GM19238 (cell line): ENCODE measurements at regions not wholly inside any gene's neighbourhood (a gene's known extent, or its start where the extent isn't known, plus 50 kb on each side); places are given as distances from the start of the nearest gene placed in this dataset.

Experiments used
- DNase-seq: peaks from one replicate; pipeline ENCODE4 v3.0.0; 2011; ENCODE audit warnings: low spot score; ENCODE audit not compliant: insufficient read length

GRCh38 chr1:82598812-82599211, 798.1 kb downstream of the ADGRL2 start:
- DNase-seq = no peak

GRCh38 chr1:82598337-82598736, 797.6 kb downstream of the ADGRL2 start:
- DNase-seq = no peak

DNA sequence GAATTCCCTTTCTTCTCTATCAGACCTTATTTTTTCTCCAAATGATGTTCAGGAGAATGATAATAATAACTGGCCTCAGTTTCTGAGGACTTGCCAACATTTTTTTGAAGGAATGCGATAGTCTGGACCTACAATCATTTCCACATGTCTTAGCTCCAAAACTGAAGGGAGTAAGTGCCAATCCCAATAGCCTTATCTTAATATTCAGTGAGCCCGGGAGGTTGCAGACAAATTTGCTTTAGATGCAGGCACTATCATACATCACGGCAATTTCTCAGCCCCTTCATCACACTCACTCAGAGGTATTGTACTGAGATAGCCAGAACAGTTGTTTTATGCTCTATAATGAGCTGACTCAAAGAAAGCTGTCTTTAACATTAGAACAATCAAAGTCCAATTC, 796.9 kb downstream of the ADGRL2 start:
- DNase-seq = no peak

DNA sequence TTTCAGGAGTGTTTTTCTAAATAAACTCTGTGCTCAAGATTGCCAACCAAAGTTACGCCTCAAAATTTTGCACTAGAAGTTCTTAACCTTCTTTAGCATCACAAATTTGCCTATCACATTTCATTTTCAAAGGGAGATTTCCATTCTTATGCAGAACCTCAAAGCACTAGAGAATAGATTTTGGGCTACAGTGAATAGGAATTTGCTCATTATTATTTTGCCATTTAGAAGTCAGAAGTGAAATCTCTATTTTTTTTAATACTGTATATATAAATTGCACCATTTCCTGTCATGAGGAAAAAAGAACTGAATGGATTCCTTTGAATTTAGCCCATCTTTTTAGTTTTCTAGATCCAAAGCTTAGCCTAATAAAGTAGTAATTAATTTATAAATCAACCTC, 796.4 kb downstream of the ADGRL2 start:
- DNase-seq = no peak

DNA sequence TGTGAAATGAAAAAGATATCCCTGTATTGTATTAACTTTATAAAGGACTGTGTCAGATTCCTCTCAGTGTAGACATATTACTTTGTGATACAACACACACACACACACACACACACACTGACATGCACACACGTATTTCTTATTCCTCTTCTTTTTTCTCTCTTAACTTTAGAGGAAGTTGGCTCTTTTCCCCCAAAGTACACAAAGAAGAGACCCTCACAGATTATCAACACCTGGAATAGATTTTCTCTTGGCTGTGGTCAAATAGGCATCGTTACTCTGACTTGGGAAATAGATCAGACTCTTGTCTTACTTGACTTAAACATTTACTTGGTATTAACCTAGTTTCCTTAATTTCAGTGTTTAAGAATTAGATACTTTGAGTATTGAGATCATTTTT, 792.8 kb downstream of the ADGRL2 start:
- no peak for DNase-seq

DNA sequence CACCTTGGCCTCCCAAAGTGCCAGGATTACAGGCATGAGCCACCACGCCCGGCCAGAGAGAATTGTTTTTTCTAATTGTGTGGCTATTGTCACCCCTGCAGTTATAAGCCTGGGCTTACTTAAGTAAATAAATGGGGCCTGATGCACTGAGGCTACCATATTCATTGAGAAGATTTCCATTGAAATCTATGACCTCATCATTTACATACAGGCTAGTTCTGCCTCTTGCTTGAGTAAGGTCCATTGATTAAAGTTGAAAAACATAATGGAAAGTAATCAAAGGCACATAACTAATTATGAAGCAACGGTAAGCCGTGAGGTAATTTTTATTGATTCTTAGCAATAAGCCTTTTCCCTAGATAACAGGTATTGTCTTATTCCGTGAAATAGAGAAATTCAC, 788.9 kb downstream of the ADGRL2 start:
- no peak for DNase-seq

- DNase-seq = no peak
Measured at GRCh38 chr1:82587371-82587770, 786.6 kb downstream of the ADGRL2 start.

GRCh38 chr1:82586473-82586872, 785.7 kb downstream of the ADGRL2 start:
- DNase-seq = no peak

GRCh38 chr1:82582347-82582746, 781.6 kb downstream of the ADGRL2 start:
- DNase-seq = no peak

DNA sequence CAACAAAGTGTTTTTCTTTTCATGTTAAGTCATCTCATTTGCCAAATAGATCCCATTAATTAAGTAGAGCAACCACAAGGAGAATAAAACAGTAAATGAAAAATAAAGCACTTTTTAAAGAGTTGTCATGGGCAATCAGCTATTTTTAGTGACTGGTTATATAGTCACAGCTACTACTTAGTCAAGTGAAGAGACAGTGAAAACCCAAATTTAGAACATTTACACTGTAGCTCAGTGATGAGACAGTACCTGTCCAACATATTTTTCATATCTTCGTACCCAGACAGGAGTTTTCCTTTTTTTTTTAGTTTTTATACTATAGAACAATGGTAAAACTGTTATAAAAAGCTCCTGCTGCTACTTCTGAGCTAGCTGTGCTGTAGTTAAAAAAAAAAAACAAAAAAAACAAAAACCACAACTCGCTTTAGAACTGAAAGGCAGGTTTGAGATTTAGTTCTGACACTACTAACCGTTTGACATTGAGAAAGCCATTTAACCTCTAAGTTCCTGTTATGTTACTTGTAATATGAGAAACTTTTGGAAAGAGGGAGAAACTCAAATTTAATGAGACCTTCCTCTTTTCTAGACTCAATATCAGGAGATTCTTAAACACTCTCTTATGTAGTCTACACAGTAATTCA, 777.5 kb downstream of the ADGRL2 start:
- no peak for DNase-seq

GRCh38 chr1:82567348-82567747, 766.6 kb downstream of the ADGRL2 start:
- DNase-seq = no peak

DNA sequence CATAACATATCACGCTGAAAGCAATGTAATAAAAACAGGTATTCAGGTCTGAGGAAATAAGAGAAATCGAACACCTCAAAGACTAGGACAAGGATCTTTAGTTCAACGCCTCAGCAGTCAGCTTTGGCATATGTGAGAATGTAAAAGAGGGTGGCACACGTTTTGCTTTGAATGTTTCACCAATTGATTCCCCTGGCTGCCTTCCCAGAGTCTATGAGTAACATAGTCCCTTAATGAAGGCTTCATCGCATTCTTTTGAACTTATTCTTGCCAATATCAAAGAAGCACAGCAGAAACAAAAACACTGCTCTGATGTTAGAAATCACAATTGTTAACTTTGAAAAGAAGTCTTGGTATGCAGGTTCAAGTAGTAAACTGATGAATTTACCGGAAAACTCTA, 764.8 kb downstream of the ADGRL2 start:
- DNase-seq = no peak

DNA sequence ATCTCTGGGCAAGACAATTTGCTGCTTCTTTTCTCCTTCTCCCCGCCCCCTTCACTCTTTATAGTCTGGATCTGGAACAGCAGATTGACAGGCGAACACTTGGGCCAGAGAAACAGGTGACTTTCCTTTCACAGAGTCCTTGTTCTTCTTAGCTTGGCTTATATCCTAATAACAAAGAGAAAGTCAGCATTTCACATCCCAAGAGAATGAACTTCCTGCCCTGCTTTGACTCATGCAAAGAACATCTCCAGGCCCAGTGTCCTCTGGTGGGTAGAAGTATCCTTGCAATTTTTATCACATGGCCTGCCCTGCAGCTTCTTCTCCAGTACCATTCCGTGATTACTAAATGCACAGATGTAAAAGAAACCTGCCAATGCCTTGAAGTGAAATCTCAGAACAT, 764.4 kb downstream of the ADGRL2 start:
- no peak for DNase-seq

DNA sequence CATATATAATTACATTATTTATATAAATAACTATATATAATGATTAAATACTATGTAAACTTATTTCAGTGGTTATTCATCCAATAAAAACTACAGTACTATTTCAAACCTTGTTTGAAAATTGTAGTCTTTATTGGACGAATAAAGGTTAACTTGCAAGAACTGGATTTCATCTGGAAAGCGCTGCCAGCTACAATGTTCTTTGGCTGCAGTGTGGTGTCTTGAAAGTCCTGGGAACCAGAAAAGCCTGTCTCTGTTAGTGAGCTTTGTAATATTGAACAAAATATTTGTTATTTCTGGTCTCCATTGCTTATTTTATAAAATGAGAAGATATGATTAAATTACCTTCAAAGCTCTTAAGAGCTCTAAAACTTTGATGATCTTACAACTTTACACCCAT, 763.6 kb downstream of the ADGRL2 start:
- no peak for DNase-seq

GRCh38 chr1:82562448-82562847, 761.7 kb downstream of the ADGRL2 start:
- DNase-seq = no peak

DNA sequence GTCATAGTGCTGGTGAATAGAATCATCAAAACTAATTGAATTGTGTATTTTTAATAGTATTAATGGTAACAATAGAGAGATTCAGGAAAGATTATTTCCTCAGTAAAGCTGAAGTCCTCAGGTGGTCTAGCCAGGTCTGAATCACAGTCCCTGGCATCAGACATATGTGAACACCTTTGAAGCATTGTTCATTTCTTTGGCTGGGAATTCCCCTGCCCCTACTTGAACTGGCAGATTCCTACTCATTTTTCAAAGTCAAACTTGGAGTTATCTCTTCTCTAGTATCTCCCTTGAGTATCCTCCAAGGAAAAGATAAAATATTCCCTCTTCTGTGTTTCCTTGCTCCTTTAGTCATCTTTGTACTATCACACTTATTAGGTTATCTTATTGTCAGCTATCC, 759.8 kb downstream of the ADGRL2 start:
- no peak for DNase-seq

- no peak for DNase-seq
Measured at GRCh38 chr1:82555501-82555900, 754.8 kb downstream of the ADGRL2 start.

DNA sequence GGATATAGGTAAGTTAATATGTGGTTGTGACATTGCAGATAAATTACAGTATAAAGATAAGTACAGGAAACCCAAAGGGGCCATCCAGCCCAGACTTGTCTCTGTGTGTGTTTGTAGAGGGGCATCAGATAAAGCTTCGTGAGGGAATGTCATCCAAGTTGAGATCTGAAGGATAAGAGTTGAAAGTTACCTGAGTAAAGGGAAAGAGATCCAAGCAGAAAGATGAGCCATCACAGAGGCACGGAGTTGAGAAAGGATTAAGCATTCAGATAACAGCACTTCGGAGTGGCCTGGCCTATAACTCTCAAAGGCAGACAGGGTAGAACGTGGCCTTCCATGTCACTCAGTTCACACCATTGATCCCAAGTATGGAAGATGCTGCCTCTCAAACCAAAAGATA, 749.1 kb downstream of the ADGRL2 start:
- DNase-seq = no peak

GRCh38 chr1:82542766-82543165, 742.0 kb downstream of the ADGRL2 start:
- no peak for DNase-seq

DNA sequence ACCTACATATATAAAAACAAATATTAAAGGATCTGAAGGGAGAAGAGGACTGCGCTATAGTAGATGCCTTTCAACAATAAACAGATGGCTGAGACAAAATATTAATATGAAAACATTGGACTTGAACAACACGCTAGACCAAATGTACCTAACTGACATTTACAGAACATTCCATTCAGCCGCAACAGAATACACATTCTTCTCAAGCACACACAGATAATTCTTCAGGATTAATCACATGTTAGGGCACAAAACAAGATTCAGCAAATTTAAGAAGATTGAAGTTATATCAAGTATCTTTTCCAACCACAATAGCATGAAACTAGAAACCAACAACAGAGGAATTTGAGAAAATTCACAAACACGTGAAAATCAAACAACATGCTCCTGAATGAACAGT, 741.4 kb downstream of the ADGRL2 start:
- DNase-seq = no peak

DNA sequence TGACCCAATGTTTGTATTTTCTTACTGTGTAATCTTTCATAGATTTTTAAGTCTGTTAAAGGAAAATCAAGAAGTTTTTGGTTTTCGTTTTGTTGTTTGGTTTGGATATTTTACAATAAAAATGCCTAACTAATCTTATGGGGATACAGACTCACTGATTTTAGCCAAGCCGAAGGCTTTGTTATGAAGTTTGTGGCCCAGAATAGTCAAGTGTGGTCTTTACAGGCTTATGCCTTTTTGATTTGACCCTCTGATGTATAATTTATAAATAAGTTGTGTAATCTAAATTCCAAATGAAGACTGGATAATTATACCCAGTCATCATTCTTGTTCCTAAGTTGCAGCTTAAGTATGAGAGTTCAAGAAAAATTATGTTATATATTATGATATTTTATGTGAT, 739.3 kb downstream of the ADGRL2 start:
- DNase-seq = no peak

GRCh38 chr1:82538876-82539275, 738.1 kb downstream of the ADGRL2 start:
- no peak for DNase-seq

DNA sequence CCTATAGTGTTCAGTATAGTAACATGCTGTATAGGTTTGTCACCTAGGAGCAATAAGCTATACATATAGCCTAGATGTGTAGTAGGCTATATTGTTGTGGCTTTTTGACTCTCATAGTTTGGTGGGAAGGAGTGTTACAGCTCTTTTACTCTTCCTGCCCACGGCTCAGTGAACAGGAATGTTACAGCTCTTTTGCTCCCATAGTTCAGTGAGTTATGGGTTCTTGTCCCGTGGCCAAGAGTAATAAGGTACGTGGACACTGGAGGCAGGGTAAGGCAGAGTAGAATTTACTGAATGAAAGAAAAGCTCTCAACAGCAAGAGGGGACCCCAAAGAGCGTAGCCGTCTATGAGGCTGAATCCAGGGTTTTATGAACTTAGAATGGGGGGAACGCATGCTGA, 734.3 kb downstream of the ADGRL2 start:
- no peak for DNase-seq

GRCh38 chr1:82525378-82525777, 724.6 kb downstream of the ADGRL2 start:
- DNase-seq = no peak
